Keratinocyte (primary cell): ENCODE measurements at regions not wholly inside any gene's neighbourhood (a gene's known extent, or its start where the extent isn't known, plus 50 kb on each side); places are given as distances from the start of the nearest gene placed in this dataset.

ENCODE experiments used
- CTCF ChIP-seq, 3 experiments: IDR thresholded peaks in 1 of 3; conservative IDR thresholded peaks in 1 of 3; optimal IDR thresholded peaks in 1 of 3; 2 replicates in 2 of 3; 3 replicates in 1 of 3; pipeline versions ENCODE3 to v1.5.1; 2011; ENCODE audit warnings: low read length in 3 of 3, mild to moderate bottlenecking in 3 of 3, moderate library complexity in 2 of 3, control low read depth in 1 of 3, inconsistent platforms in 1 of 3; ENCODE audit not compliant: insufficient read depth in 2 of 3; ENCODE audit errors: extremely low read depth in 1 of 3
- EZH2 ChIP-seq: IDR thresholded peaks from one replicate; pipeline ENCODE4 v1.6.1; 2012; ENCODE audit warnings: inconsistent platforms, mild to moderate bottlenecking, low read length, moderate library complexity

DNA sequence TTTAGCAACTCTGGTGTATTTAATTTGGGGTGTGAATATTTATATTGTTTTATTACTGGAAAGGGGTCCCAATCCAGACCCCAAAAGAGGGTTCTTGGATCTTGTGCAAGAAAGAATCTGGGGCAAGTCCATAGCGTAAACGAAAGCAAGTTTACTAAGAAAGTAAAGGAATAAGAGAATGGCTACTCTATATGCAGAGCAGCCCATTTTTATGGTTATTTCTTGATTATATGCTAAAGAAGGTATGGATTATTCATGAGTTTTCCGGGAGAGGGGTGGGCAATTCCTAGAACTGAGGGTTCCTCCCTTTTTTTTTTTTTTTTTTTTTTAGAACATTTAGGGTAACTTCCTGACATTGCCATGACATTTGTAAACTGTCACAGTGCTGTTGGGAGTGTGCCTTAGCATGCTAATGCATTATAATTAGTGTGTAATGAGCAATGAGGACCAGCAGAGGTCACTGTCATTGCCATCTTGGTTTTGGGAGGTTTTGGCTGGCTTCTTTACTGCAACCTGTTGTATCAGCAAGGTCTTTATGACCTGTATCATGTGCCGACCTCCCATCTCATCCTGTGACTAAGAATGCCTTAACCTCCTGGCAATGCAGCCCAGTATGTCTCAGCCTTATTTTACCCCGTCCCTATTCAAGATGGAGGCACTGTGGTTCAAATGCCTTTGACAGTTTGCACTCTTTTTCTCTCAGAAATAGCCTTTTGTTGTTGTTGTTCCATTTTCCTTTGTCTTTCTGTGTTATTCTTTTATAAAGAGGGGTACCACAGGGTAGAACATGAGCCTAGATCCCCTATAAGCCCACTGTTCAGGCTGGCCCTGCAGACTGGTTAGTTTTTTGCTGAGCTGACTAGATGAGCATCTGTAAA is 75.5 kb upstream of the DCD start:
- TF ChIP-seq CTCF (optimal IDR thresholded peaks at IDR 0.05 in 1 of 3, IDR thresholded peaks at IDR 0.05 in 1 of 3, conservative IDR thresholded peaks at IDR 0.05 in 1 of 3; ENCODE audit: extremely low read depth in 1 of 3, insufficient read depth in 2 of 3, low read length in 3 of 3) (peak; percentile 50 to 60 (median 60)), EZH2 (no peak)
